SK-MEL-5 (cell line): ENCODE measurements at regions not wholly inside any gene's neighbourhood (a gene's known extent, or its start where the extent isn't known, plus 50 kb on each side); places are given as distances from the start of the nearest gene placed in this dataset.
A peak's percentile ranks its signal among the peaks of the same experiment; 100 is the strongest.

Experiments
- DNase-seq: peaks from one replicate; pipeline ENCODE4 v3.0.0-alpha.2; 2016; ENCODE audit warnings: low read depth, low spot score
- in situ Hi-C: cut with HindIII; loops from 2 replicates; pipeline ENCODE4 v1.10.0; 2016; ENCODE audit warnings: low sequenced_read_pairs, high pct_unique_total_duplicates, low pct_unique_long_range_greater_than_20kb

GRCh38 chr1:8267307-8267706, 50.6 kb upstream of the SLC45A1 start:
- in situ Hi-C loops: no loop called here
- DNase-seq: no peak

GRCh38 chr1:8266436-8267165, 51.3 kb upstream of the SLC45A1 start:
- in situ Hi-C loops: no loop called here
- DNase-seq: no peak

DNA sequence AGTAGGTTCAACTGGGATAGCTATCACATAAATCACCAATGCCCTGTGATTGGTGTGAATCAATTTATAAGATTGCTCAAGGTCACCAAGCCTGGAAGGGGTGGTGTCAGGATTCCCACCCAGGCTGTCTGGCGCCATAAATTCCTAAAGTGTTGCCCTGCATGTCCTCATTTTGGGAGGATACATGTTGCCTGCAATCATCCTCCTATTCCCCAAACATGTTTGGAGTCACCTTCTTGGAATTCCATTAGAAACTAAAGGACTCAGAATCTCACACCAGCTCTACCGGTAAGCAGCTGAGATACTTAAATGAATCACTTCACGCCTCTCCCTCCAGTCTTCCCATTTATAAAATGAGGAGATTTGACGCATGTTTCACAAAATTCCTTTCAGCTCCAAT, 54.1 kb upstream of the SLC45A1 start:
- in situ Hi-C loops: no loop called here
- DNase-seq: no peak

GRCh38 chr1:8261398-8261762, 56.5 kb upstream of the SLC45A1 start:
- no peak for DNase-seq
- in situ Hi-C loops: no loop called here

DNA sequence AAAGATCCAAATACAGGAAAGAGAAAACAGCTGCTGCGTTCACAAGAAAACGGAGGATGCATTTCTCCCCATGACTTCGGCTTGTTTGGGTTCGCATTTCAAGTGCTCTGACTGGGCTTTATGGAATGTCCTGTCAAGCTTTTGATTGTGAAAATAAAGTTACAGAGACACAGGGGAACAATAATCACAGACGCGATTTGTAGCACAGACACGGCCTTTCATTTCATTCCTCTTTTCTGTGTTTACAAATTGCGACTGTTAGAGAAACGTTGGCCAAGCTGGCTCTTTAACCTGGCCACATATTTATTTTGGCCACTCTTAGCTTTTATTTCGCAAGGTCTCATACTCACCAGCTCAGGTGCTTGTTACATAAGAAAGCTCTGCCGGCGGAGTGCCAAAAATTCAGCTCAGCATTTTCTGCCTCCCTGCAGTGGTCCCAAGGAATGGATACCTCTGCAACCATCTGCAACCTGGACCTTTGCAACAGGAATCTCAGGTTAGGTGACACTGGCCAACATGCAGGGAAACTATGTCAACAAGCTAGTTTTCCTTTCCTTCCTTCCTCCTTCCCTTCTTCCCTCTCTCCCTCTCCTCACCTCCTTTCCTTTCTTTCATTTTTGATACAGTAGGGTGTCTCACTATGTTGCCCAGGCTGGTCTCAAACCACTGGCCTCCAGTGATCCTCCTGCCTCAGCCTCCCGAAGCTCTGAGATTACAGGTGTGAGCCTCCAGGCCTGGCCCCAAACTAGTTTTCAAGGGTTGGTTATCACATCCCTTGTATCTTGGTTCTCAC, 58.2 kb upstream of the SLC45A1 start:
- in situ Hi-C loops: no loop called here

GRCh38 chr1:8257621-8258020, 60.3 kb upstream of the SLC45A1 start:
- in situ Hi-C loops: no loop called here
- no peak for DNase-seq

More for the DNA sequence above, 58.2 kb upstream of the SLC45A1 start:
- DNase-seq: no peak

- in situ Hi-C loops: no loop called here
- DNase-seq: no peak
Observed at GRCh38 chr1:8256321-8256720, 61.6 kb upstream of the SLC45A1 start.

GRCh38 chr1:8255712-8256111, 62.2 kb upstream of the SLC45A1 start:
- DNase-seq: no peak
- in situ Hi-C loops: no loop called here

DNA sequence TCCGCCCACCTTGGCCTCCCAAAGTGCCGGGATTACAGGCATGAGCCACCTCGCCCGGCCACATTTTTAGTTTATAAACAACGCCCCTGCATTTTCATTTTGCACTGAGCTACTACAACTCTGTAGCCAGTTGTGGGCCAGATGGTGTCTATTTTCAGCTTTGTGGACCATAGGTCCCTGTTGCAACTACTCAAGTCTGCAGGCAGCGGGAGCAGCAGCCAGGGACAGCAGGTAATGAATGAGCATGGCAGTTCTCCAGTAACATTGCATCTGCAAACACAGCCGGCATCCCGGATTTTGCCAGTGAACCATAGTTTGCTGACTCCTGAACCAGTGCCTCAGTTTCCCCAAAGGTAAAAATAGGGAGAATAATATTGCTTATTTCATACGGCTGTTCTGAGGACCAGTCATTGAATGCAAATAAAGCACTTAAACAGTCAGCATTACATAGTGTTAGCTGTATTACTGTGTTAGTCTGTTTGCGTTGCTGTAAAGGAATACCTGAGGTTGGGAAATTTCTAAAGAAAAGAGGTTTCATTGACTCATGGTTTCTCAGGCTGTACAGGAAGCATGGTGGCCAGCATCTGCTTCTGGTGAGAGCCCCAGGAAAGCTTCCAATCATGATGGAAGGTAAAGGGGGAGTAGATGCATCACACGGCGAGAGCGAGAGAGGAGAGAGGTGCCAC, 65.5 kb upstream of the SLC45A1 start:
- DNase-seq: no peak
- in situ Hi-C loops: no loop called here

DNA sequence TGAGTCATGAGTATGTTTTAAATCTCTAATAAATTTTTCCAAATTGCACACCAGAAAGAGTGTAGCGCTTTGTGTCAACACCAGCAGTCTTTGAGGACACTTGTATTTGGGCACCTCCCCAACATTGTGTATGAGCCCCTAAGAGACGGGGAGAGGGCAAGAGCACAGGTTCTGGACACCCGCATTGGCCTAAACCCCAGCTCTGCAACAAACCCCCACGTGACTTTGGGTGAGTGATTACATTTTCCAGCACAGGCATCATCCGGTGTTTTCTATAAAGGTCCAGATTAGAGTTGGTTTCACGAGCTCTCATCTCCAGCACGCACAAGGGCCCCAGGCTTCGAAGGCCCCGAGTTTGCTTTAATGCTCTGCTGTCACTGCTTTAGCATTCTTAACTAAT, 66.3 kb upstream of the SLC45A1 start:
- no peak for DNase-seq
- in situ Hi-C loops: no loop called here

DNA sequence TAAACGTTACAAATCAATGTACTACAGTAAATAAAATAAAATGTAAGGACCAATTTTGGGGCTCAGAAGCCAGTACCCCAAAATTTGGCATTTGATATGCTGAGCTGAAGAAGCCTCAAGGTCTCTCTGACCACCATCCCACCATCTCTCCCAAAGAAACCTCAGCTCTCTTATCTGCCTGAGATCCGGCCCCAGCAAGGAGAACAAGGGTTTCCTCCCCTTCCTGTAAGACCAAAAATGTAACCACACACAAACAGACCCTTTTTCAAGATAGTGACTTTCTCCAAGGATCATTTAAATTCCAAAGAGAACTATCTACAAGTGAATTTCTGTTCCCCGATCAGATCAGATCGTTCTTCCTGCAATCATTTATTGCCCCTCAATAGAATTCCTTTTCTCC, 68.1 kb upstream of the SLC45A1 start:
- no peak for DNase-seq
- in situ Hi-C loops: no loop called here

DNA sequence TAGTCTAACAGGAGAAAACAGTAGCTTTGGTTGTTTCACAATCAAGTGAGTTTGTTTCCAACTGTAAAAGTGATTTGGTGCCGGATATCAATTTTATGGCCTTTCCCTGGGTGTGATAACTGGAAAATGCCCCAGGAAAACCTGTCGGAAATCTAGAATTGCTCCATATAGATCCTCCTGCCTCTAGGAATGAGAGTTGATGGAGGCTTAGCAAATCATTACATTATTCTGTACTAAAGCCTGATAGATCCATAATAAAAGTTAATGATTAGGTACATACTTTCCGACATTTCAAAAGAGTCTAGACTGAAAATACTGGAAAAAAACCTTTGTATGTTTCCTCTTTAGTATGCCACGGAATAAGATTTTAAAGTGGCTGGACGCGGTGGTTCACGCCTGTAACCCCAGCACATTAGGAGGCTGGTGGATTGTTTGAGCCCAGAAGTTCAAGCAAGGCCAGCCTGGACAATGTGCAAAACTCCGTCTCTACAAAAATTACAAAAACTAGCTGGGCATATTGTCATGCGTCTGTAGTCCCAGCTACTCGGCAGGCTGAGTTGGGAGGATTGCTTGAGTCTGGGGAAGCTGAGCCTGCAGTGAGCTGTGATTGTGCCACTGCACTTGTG, 70.0 kb upstream of the SLC45A1 start:
- no peak for DNase-seq
- in situ Hi-C loops: no loop called here

- in situ Hi-C loops: no loop called here
- DNase-seq: no peak
Observed at GRCh38 chr1:8244304-8244703, 73.6 kb upstream of the SLC45A1 start.

DNA sequence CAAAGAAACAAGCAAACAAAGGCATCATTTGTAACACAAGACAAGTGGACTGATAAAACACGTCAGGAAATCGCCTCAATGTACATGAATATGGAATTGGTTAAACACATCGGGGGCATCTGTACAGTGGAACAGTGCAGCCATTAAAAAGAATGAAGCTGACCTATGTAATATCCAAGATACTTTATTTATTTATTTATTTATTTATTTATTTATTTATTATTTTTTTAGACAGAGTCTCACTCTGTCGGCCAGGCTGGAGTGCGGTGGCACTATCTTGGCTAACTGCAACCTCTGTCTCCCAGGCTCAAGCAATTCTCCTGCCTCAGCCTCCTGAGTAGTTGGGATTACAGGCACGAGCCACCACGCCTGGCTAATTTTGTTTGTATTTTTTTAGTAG, 75.4 kb upstream of the SLC45A1 start:
- DNase-seq: no peak
- in situ Hi-C loops: no loop called here

DNA sequence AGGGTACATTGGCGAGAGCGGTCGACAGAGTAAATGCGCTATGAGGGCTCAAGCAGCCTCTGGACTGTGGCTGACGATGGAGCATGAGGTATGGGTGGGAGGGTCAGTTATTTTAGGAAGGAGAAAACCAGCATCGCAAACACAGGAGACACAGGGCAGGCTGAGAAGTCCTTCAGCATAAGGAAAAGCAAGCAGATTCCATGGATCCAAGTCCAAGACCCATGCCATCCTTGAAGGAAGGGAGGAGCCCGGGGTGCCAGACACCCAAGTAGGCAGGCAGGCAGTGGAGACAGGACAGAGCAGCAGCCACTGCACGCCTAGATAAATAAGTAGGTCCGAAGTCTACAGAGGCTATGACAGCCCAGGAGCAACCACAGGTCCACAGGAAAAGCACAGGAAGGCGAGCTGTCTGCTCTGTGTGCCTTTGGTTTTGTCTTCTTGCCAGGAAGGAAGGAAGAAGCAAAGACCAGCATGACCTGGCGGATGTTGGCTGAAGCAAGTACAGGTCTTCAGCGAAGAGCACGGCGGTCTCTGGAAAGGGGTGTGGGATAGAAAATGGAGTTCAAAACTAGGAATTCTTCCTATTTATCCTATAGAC, 76.4 kb upstream of the SLC45A1 start:
- DNase-seq: no peak
- in situ Hi-C loops: no loop called here

- DNase-seq: no peak
- in situ Hi-C loops: no loop called here
Observed at GRCh38 chr1:8239306-8240023, 78.4 kb upstream of the SLC45A1 start.

DNA sequence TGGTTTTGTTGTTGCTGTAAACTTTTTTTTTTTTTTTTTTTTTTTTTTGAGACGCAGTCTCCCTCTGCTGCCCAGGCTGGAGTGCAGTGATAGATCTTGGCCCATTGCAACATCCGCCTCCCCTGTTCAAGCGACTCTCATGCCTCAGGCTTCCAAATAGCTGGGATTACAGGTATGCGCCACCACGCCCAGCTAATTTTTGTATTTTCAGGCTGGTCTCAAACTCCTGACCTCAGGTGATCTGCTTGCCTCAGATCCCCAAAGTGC, 78.9 kb upstream of the SLC45A1 start:
- in situ Hi-C loops: no loop called here
- DNase-seq: peak; percentile 29
